ENCODE measurements at regions not wholly inside any gene's neighbourhood (a gene's known extent, or its start where the extent isn't known, plus 50 kb on each side); places are given as distances from the start of the nearest gene placed in this dataset.

DNA sequence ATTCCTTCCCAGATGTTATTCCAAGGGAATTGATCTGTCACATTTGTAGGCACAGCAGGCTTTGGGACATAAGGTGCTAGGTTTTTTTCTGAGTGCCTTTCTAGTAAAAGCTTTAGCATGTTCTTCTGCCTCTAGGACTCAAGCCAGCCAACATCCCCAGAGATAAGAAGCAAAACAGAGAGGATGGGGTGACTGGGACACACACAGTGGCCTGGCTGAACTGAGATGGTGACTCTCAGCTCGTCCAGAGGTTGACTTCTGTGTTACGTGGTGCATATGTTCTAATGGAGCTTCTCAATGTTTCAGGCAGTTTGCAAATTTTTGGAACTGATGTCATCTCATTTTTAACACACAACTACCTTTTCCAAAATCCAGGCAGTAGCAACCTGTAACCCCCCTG, 188.1 kb upstream of the CELF2 start:
- POLR2A ChIA-PET (ENCODE audit: unreplicated experiment): no interaction called here
- no peak overlapping the region for H3K4me3 ChIP-seq (ENCODE audit: insufficient read depth, low read depth, low read length)
- in situ Hi-C loops (cut with MboI; ENCODE audit: low sequenced_read_pairs): no loop called here
- peak overlapping the region; percentile 73 for H4K5ac ChIP-seq (ENCODE audit: low read depth, low read length)
- peak overlapping the region; percentile 79 for H4K91ac ChIP-seq (ENCODE audit: insufficient read depth, low read depth, low read length)
- CTCF ChIA-PET: interaction anchor here (0.5 kb wide), 1 partner anchor 967 kb away, joined by 3 read pairs; no protein-coding TSS in a partner anchor
- H2BK5ac ChIP-seq (ENCODE audit: low read depth, low read length, poor library complexity, severe bottlenecking): peak overlapping the region; percentile 97
- peak overlapping the region; percentile 61; the same call in 1 of the 2 replicates for H2AK5ac ChIP-seq (ENCODE audit: low read depth, low read length)
- peak overlapping the region; percentile 74 for H3K4ac ChIP-seq (ENCODE audit: low read depth, low read length)
- peak overlapping the region; percentile 21; the same call in 1 of the 2 replicates for H3K27ac ChIP-seq (ENCODE audit: insufficient read depth, low read length)
- no peaks in the 10 kb centered on the region for H3K79me1 ChIP-seq (ENCODE audit: low read depth in 1 of 2, low read length in 2 of 2)
- ATAC-seq (ENCODE audit: low read depth) (no peak), DNase-seq (no peak)
- H3K9me3 ChIP-seq (ENCODE audit: control insufficient read depth, insufficient read depth, low read length): no peaks in the 10 kb centered on the region
- H3K4me2 ChIP-seq (ENCODE audit: low read depth, low read length): no peak overlapping the region
- H3K4me1 ChIP-seq (ENCODE audit: control insufficient read depth, insufficient read depth, low read length): peaks cover 13% of the 10 kb centered on the region
- H3K56ac ChIP-seq (ENCODE audit: extremely low read depth, insufficient read depth, low read length): no peak overlapping the region
- H3K9me1 ChIP-seq (ENCODE audit: insufficient read depth, low read length): peaks cover 10% of the 10 kb centered on the region
- H2AK9ac ChIP-seq (replicated peaks; ENCODE audit: low read depth, low read length, poor library complexity): no peak overlapping the region
- peak overlapping the region; percentile 70 for H3K18ac ChIP-seq (ENCODE audit: low read depth, low read length)
- H2BK20ac ChIP-seq (ENCODE audit: low read depth, low read length): peak overlapping the region; percentile 87
- WGBS, 2 experiments (ENCODE audit: extremely low coverage in 2 of 2, insufficient read length in 1 of 2): no CpG with 5 or more reads among the region's 2 CpGs
- peak overlapping the region; percentile 66 for H2BK120ac ChIP-seq (ENCODE audit: low read depth, low read length)
- BruUV-seq (replicated peaks): no TSS peak
- no peak for TF ChIP-seq SMC3 (IDR thresholded peaks at IDR 0.05; ENCODE audit: low read depth, low read length)
- no peak for TF ChIP-seq MAFK (IDR thresholded peaks at IDR 0.05; ENCODE audit: low read depth, low read length)
- TF ChIP-seq MAZ (IDR thresholded peaks at IDR 0.05; ENCODE audit: borderline replicate concordance, low read depth, low read length): no peak
- TF ChIP-seq RAD21 (IDR thresholded peaks at IDR 0.05; ENCODE audit: low read length): no peak
- TF ChIP-seq, protein P1, sequence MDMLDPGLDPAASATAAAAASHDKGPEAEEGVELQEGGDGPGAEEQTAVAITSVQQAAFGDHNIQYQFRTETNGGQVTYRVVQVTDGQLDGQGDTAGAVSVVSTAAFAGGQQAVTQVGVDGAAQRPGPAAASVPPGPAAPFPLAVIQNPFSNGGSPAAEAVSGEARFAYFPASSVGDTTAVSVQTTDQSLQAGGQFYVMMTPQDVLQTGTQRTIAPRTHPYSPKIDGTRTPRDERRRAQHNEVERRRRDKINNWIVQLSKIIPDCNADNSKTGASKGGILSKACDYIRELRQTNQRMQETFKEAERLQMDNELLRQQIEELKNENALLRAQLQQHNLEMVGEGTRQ (IDR thresholded peaks at IDR 0.05; ENCODE audit: low read depth, low read length): no peak
- no peak for TF ChIP-seq CHD1 (IDR thresholded peaks at IDR 0.05; ENCODE audit: low read depth, low read length)
- no peak for TF ChIP-seq BHLHE40 (IDR thresholded peaks at IDR 0.05; ENCODE audit: low read depth, low read length)
- TF ChIP-seq RCOR1 (IDR thresholded peaks at IDR 0.05; ENCODE audit: insufficient replicate concordance, low read length): no peak
- no peak for TF ChIP-seq FOS (IDR thresholded peaks at IDR 0.05; ENCODE audit: low read depth, low read length)
- TF ChIP-seq, protein P2, sequence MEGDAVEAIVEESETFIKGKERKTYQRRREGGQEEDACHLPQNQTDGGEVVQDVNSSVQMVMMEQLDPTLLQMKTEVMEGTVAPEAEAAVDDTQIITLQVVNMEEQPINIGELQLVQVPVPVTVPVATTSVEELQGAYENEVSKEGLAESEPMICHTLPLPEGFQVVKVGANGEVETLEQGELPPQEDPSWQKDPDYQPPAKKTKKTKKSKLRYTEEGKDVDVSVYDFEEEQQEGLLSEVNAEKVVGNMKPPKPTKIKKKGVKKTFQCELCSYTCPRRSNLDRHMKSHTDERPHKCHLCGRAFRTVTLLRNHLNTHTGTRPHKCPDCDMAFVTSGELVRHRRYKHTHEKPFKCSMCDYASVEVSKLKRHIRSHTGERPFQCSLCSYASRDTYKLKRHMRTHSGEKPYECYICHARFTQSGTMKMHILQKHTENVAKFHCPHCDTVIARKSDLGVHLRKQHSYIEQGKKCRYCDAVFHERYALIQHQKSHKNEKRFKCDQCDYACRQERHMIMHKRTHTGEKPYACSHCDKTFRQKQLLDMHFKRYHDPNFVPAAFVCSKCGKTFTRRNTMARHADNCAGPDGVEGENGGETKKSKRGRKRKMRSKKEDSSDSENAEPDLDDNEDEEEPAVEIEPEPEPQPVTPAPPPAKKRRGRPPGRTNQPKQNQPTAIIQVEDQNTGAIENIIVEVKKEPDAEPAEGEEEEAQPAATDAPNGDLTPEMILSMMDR (conservative IDR thresholded peaks at IDR 0.05; ENCODE audit: low read depth, low read length): no peak
- TF ChIP-seq, protein P3, sequence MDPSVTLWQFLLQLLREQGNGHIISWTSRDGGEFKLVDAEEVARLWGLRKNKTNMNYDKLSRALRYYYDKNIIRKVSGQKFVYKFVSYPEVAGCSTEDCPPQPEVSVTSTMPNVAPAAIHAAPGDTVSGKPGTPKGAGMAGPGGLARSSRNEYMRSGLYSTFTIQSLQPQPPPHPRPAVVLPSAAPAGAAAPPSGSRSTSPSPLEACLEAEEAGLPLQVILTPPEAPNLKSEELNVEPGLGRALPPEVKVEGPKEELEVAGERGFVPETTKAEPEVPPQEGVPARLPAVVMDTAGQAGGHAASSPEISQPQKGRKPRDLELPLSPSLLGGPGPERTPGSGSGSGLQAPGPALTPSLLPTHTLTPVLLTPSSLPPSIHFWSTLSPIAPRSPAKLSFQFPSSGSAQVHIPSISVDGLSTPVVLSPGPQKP (IDR thresholded peaks at IDR 0.05; ENCODE audit: borderline replicate concordance, low read depth, low read length): no peak
- no peak for TF ChIP-seq NFE2L2 (IDR thresholded peaks at IDR 0.05; ENCODE audit: low read depth, low read length)
- no peak for TF ChIP-seq CEBPB (IDR thresholded peaks at IDR 0.05; ENCODE audit: low read depth, low read length)
- no peaks in the 10 kb centered on the region for H3K27me3 ChIP-seq (ENCODE audit: control insufficient read depth, insufficient read depth, low read length)
- H2AFZ ChIP-seq (replicated peaks; ENCODE audit: low read length, poor library complexity): no peak overlapping the region
- peak overlapping the region; percentile 49 to 58 for H4K8ac ChIP-seq (ENCODE audit: low read depth in 2 of 2, low read length in 2 of 2)
- no peak overlapping the region for H3K9ac ChIP-seq (ENCODE audit: low read depth, low read length)
- H2BK15ac ChIP-seq (ENCODE audit: low read depth, low read length): peak overlapping the region; percentile 94
- no peaks in the 10 kb centered on the region for H3K36me3 ChIP-seq (ENCODE audit: control insufficient read depth, insufficient read depth, low read length)
- H3K23ac ChIP-seq (ENCODE audit: low read depth, low read length): no peak overlapping the region
- dilution Hi-C loops (cut with HindIII; ENCODE audit: low sequenced_read_pairs, unreplicated experiment): no loop called here
- H3K14ac ChIP-seq (replicated peaks; ENCODE audit: low read depth, low read length): 0 out of 2 replicates have a peak overlapping the region, but pooled peaks have one; percentile 13
- intact Hi-C loops (cut with micrococcal nuclease): loop anchor here (5.0 kb wide), 1 partner anchor 42 kb away; no protein-coding TSS in a partner anchor
- H4K20me1 ChIP-seq (ENCODE audit: insufficient read depth, low read length): no peaks in the 10 kb centered on the region

All from IMR-90 (cell line).